ENCODE measurements at regions not wholly inside any gene's neighbourhood (a gene's known extent, or its start where the extent isn't known, plus 50 kb on each side); places are given as distances from the start of the nearest gene placed in this dataset.

DNA sequence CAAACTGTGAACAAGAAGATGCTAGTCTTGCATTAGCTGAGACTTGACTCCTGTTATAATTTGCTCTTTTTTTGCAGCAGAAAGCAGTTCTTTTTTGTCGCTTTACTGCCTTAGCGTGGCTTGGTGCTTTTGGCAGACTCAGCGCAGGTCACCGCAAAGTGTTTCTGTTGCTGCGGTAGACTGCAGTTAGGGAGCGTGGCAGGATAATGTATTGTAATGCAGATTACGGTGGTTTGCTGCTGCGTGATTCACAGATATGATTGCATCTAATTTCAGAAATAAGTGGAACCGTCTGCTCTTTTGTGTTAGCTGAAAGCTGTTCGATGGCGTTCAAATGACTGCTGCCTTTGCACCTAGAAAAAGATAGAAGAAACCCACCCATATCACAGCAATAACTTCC is 131.6 kb upstream of the SATB2 start:
- TF ChIP-seq EZH2 (IDR thresholded peaks at IDR 0.05; ENCODE audit: borderline replicate concordance) (no peak), EZH2phosphoT487 (IDR thresholded peaks at IDR 0.05; ENCODE audit: low read depth, severe bottlenecking, unreplicated experiment) (no peak)
- TF ChIP-seq, protein P1, sequence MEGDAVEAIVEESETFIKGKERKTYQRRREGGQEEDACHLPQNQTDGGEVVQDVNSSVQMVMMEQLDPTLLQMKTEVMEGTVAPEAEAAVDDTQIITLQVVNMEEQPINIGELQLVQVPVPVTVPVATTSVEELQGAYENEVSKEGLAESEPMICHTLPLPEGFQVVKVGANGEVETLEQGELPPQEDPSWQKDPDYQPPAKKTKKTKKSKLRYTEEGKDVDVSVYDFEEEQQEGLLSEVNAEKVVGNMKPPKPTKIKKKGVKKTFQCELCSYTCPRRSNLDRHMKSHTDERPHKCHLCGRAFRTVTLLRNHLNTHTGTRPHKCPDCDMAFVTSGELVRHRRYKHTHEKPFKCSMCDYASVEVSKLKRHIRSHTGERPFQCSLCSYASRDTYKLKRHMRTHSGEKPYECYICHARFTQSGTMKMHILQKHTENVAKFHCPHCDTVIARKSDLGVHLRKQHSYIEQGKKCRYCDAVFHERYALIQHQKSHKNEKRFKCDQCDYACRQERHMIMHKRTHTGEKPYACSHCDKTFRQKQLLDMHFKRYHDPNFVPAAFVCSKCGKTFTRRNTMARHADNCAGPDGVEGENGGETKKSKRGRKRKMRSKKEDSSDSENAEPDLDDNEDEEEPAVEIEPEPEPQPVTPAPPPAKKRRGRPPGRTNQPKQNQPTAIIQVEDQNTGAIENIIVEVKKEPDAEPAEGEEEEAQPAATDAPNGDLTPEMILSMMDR (IDR thresholded peaks at IDR 0.05; ENCODE audit: poor library complexity) = no peak
- H3K9me3 ChIP-seq (ENCODE audit: low read depth) = no peaks in the 10 kb centered on the region
- DNase-seq (ENCODE audit: low spot score) = no peak
- H3K27ac ChIP-seq = no peak overlapping the region
- no peak overlapping the region for H3K4me3 ChIP-seq
- 68% methylated on average over 11 of the region's 11 CpGs for WGBS (ENCODE audit: low lambda C conversion rate, missing lambda C conversion rate)
- no peak overlapping the region for H2AFZ ChIP-seq
- peaks cover 2% of the 10 kb centered on the region for H3K27me3 ChIP-seq
- no peaks in the 10 kb centered on the region for H4K20me1 ChIP-seq (ENCODE audit: insufficient read depth, poor library complexity, severe bottlenecking)
- H3K4me2 ChIP-seq = no peak overlapping the region
- H3K4me1 ChIP-seq (ENCODE audit: insufficient read depth) = no peaks in the 10 kb centered on the region
- H3K9me2 ChIP-seq (replicated peaks; ENCODE audit: insufficient read depth) = no peaks in the 10 kb centered on the region
- H3K36me3 ChIP-seq (replicated peaks; ENCODE audit: insufficient read depth, low read depth) = no peaks in the 10 kb centered on the region
- no peaks in the 10 kb centered on the region for H3K79me2 ChIP-seq

DNA sequence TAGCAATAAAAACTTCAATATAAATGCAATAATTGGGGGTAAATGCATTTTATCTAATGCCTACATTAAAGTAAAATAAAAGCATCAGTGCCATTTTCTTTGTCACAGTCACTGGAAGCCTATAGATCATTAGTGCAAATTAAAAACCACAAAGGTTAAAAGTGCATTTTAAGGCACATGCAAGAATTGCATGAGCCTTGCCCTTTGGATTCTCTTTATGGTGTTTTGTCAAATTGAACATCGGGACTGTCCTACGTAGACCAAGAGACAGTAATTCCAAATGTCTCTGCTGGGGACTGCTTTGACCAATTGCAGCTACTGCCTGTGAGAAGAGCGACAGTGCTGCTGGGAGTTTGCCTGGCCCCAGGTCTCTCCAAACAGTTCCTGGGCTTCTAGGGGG is 130.3 kb upstream of the SATB2 start:
- Histone ChIP-seq H3K4me3 (no peak overlapping the region), H3K9me2 (replicated peaks; ENCODE audit: insufficient read depth) (no peaks in the 10 kb centered on the region), H3K9me3 (ENCODE audit: low read depth) (no peaks in the 10 kb centered on the region), H3K4me1 (ENCODE audit: insufficient read depth) (no peaks in the 10 kb centered on the region), H4K20me1 (ENCODE audit: insufficient read depth, poor library complexity, severe bottlenecking) (no peaks in the 10 kb centered on the region), H3K79me2 (no peaks in the 10 kb centered on the region), H3K36me3 (replicated peaks; ENCODE audit: insufficient read depth, low read depth) (no peaks in the 10 kb centered on the region), H3K4me2 (no peak overlapping the region), H3K27ac (no peak overlapping the region), H3K27me3 (peaks cover 2% of the 10 kb centered on the region), H2AFZ (no peak overlapping the region)
- no peak for DNase-seq (ENCODE audit: low spot score)
- no peak for TF ChIP-seq EZH2phosphoT487 (IDR thresholded peaks at IDR 0.05; ENCODE audit: low read depth, severe bottlenecking, unreplicated experiment)
- TF ChIP-seq EZH2 (IDR thresholded peaks at IDR 0.05; ENCODE audit: borderline replicate concordance) = no peak
- TF ChIP-seq, protein P1 (IDR thresholded peaks at IDR 0.05; ENCODE audit: poor library complexity) = no peak
- WGBS (ENCODE audit: low lambda C conversion rate, missing lambda C conversion rate) = 76% methylated on average over 3 of the region's 3 CpGs

DNA sequence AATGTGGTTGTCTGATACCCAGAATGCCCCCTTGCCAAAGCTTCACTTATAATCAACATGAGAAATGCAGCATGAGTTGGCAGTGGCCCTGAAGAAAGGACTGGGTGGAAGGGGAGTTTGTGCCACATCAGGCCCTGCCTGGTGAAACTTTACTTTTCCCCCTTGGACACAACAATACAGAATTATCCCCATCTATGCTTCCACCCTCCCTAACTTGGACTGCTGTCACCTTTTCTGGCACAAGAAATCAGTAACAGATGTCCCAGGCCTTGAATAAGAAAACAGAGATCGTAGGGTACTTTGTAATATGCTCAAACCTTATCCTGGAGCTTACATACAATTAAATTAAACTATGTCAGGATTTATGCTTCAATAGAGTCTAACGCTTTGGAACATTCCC is 128.9 kb upstream of the SATB2 start:
- TF ChIP-seq EZH2phosphoT487 (IDR thresholded peaks at IDR 0.05; ENCODE audit: low read depth, severe bottlenecking, unreplicated experiment) = no peak
- no peak for TF ChIP-seq EZH2 (IDR thresholded peaks at IDR 0.05; ENCODE audit: borderline replicate concordance)
- TF ChIP-seq, protein P1 (IDR thresholded peaks at IDR 0.05; ENCODE audit: poor library complexity) = no peak
- H4K20me1 ChIP-seq (ENCODE audit: insufficient read depth, poor library complexity, severe bottlenecking) = no peaks in the 10 kb centered on the region

DNA sequence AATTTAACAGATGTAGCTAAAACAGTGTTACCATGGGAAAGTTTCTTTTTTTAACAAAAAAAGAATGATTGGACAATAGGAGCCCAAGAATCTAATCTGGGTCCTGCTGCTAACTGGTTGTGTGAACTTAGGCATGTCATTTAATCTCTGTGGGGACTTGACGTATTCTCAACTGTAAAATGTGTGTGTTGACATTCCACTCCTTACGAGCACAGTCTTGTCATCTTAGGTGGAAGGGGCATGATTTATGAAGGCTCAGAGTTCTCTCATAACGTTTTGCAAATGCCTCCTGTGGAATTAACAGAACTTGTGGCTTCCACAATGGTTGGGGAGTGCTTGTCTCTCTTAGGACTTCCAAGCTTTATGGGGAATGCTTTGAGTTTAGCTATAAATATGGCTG is 125.9 kb upstream of the SATB2 start:
- H4K20me1 ChIP-seq (ENCODE audit: insufficient read depth, poor library complexity, severe bottlenecking) = no peaks in the 10 kb centered on the region
- WGBS (ENCODE audit: low lambda C conversion rate, missing lambda C conversion rate) = 51% methylated on average over 3 of the region's 3 CpGs
- DNase-seq (ENCODE audit: low spot score) = no peak
- TF ChIP-seq EZH2 (IDR thresholded peaks at IDR 0.05; ENCODE audit: borderline replicate concordance) (no peak), EZH2phosphoT487 (IDR thresholded peaks at IDR 0.05; ENCODE audit: low read depth, severe bottlenecking, unreplicated experiment) (no peak)
- TF ChIP-seq, protein P1 (IDR thresholded peaks at IDR 0.05; ENCODE audit: poor library complexity) = no peak
- no peaks in the 10 kb centered on the region for H3K9me3 ChIP-seq (ENCODE audit: low read depth)
- H3K79me2 ChIP-seq = no peaks in the 10 kb centered on the region
- H3K4me1 ChIP-seq (ENCODE audit: insufficient read depth) = peaks cover 5% of the 10 kb centered on the region
- H3K27me3 ChIP-seq = no peaks in the 10 kb centered on the region
- no peak overlapping the region for H2AFZ ChIP-seq
- no peaks in the 10 kb centered on the region for H3K36me3 ChIP-seq (replicated peaks; ENCODE audit: insufficient read depth, low read depth)
- H3K9me2 ChIP-seq (replicated peaks; ENCODE audit: insufficient read depth) = no peaks in the 10 kb centered on the region
- H3K4me2 ChIP-seq = no peak overlapping the region
- no peak overlapping the region for H3K4me3 ChIP-seq
- no peak overlapping the region for H3K27ac ChIP-seq

More for the DNA sequence above, 128.9 kb upstream of the SATB2 start:
- H3K9me3 ChIP-seq (ENCODE audit: low read depth) = no peaks in the 10 kb centered on the region
- no peak overlapping the region for H2AFZ ChIP-seq
- H3K4me1 ChIP-seq (ENCODE audit: insufficient read depth) = no peaks in the 10 kb centered on the region
- peaks cover 2% of the 10 kb centered on the region for H3K27me3 ChIP-seq
- no peak overlapping the region for H3K4me3 ChIP-seq
- no peaks in the 10 kb centered on the region for H3K79me2 ChIP-seq
- DNase-seq (ENCODE audit: low spot score) = no peak
- H3K36me3 ChIP-seq (replicated peaks; ENCODE audit: insufficient read depth, low read depth) = no peaks in the 10 kb centered on the region
- H3K9me2 ChIP-seq (replicated peaks; ENCODE audit: insufficient read depth) = no peaks in the 10 kb centered on the region
- no peak overlapping the region for H3K4me2 ChIP-seq
- H3K27ac ChIP-seq = no peak overlapping the region
- WGBS (ENCODE audit: low lambda C conversion rate, missing lambda C conversion rate) = 87% methylated on average over 2 of the region's 2 CpGs

All from hepatocyte (in vitro differentiated cells).